ENCODE measurements at regions not wholly inside any gene's neighbourhood (a gene's known extent, or its start where the extent isn't known, plus 50 kb on each side); places are given as distances from the start of the nearest gene placed in this dataset.

- ChIA-PET POLR2A (no interaction called here), CTCF (no interaction called here)
- DNase-seq: no peak
- H3K27ac Mint-ChIP-seq: no peak overlapping the region
- H3K4me1 Mint-ChIP-seq: no peaks in the 10 kb centered on the region
- ATAC-seq (ENCODE audit: low read depth): no peak
- no peaks in the 10 kb centered on the region for H3K27me3 Mint-ChIP-seq
- no peak for TF ChIP-seq CTCF (IDR thresholded peaks at IDR 0.05)
- no peak overlapping the region for H3K4me3 Mint-ChIP-seq
- no peaks in the 10 kb centered on the region for H3K36me3 Mint-ChIP-seq (ENCODE audit: low read depth)
- H3K9me3 Mint-ChIP-seq: no peaks in the 10 kb centered on the region
- intact Hi-C loops (cut with micrococcal nuclease): no loop called here
Measured at GRCh38 chr4:138414202-138414601, 172.1 kb upstream of the SLC7A11 start.

- ATAC-seq (ENCODE audit: low read depth) (no peak), DNase-seq (no peak)
- no peaks in the 10 kb centered on the region for H3K36me3 Mint-ChIP-seq (ENCODE audit: low read depth)
- no peaks in the 10 kb centered on the region for H3K4me1 Mint-ChIP-seq
- H3K9me3 Mint-ChIP-seq: no peaks in the 10 kb centered on the region
- POLR2A ChIA-PET: no interaction called here
- H3K27ac Mint-ChIP-seq: no peak overlapping the region
- intact Hi-C loops (cut with micrococcal nuclease): no loop called here
- CTCF ChIA-PET: no interaction called here
- no peak overlapping the region for H3K4me3 Mint-ChIP-seq
- no peak for TF ChIP-seq CTCF (IDR thresholded peaks at IDR 0.05)
- no peaks in the 10 kb centered on the region for H3K27me3 Mint-ChIP-seq
Measured at GRCh38 chr4:138413273-138413672, 171.1 kb upstream of the SLC7A11 start.

GRCh38 chr4:138412847-138413246 is 170.7 kb upstream of the SLC7A11 start:
- Mint-ChIP-seq H3K9me3 (no peaks in the 10 kb centered on the region), H3K4me3 (no peak overlapping the region), H3K27me3 (no peaks in the 10 kb centered on the region), H3K4me1 (no peaks in the 10 kb centered on the region), H3K36me3 (ENCODE audit: low read depth) (no peaks in the 10 kb centered on the region), H3K27ac (no peak overlapping the region)
- intact Hi-C loops (cut with micrococcal nuclease): no loop called here
- CTCF ChIA-PET: no interaction called here
- ATAC-seq (ENCODE audit: low read depth): no peak
- no peak for TF ChIP-seq CTCF (IDR thresholded peaks at IDR 0.05)
- POLR2A ChIA-PET: no interaction called here
- no peak for DNase-seq

- Mint-ChIP-seq H3K9me3 (no peaks in the 10 kb centered on the region), H3K4me3 (no peak overlapping the region), H3K27me3 (no peaks in the 10 kb centered on the region), H3K36me3 (ENCODE audit: low read depth) (no peaks in the 10 kb centered on the region), H3K27ac (no peak overlapping the region), H3K4me1 (no peaks in the 10 kb centered on the region)
- ChIA-PET CTCF (no interaction called here), POLR2A (no interaction called here)
- no peak for TF ChIP-seq CTCF (IDR thresholded peaks at IDR 0.05)
- no peak for ATAC-seq (ENCODE audit: low read depth)
- intact Hi-C loops (cut with micrococcal nuclease): no loop called here
- no peak for DNase-seq
Measured at GRCh38 chr4:138410266-138410665, 168.1 kb upstream of the SLC7A11 start.

- ATAC-seq (ENCODE audit: low read depth) (no peak), DNase-seq (no peak)
- Mint-ChIP-seq H3K4me1 (no peaks in the 10 kb centered on the region), H3K27ac (no peak overlapping the region), H3K4me3 (no peak overlapping the region), H3K9me3 (no peaks in the 10 kb centered on the region), H3K36me3 (ENCODE audit: low read depth) (no peaks in the 10 kb centered on the region), H3K27me3 (no peaks in the 10 kb centered on the region)
- intact Hi-C loops (cut with micrococcal nuclease): no loop called here
- no peak for TF ChIP-seq CTCF (IDR thresholded peaks at IDR 0.05)
- CTCF ChIA-PET: no interaction called here
- POLR2A ChIA-PET: no interaction called here
Measured at GRCh38 chr4:138409670-138410069, 167.5 kb upstream of the SLC7A11 start.

Data from activated B cell treated with CpG ODN at 0.5 μM for 24 hours (primary cell).